ENCODE measurements at regions not wholly inside any gene's neighbourhood (a gene's known extent, or its start where the extent isn't known, plus 50 kb on each side); places are given as distances from the start of the nearest gene placed in this dataset.
A peak's percentile ranks its signal among the peaks of the same experiment; 100 is the strongest.

DNA sequence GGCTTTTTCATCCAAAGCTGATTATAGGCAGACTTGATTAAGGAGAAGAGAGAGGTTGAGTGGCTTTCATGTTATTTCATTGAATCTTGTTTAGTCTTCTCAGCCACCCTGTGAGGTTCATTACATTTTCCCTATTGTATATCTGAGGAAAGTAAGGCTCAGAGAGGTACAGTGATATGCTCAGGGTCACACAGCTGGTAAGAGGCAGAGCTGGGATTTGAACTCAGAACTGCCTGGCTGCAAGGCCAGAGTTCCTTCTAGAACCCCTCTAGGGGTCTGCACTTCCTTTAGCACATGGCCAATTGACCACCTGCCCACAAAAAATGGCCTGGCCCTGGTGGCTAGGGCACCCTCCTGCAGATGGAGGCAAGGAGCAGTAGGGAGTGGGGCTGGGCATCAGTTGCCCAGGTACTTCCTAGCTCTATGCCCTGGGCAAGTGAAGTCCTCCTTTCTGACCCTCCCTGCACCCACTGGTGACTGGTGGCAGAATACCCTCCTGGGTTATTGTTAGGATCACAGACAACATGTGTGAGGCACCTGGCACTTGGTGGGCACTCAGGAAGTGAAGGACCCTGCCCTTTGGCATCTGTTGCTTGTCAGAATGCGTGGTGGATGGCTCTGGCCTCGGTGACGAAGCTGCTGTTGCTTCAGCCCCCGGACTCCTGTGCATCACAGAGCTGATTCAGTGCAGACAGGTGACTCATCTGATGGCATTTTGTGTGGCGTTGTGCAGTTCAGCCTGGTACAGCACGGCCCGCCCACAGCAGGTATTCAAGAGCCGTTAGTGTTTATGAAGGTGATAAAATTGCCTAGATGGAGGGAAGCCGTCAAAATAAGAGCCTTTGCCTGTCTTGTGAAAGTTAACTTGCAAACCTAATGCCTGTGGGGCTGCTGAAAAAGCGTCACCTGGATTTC, 115.8 kb downstream of the SLC25A47 start:
- peak; percentile 31 for DNase-seq (ENCODE audit: low read depth)

DNA sequence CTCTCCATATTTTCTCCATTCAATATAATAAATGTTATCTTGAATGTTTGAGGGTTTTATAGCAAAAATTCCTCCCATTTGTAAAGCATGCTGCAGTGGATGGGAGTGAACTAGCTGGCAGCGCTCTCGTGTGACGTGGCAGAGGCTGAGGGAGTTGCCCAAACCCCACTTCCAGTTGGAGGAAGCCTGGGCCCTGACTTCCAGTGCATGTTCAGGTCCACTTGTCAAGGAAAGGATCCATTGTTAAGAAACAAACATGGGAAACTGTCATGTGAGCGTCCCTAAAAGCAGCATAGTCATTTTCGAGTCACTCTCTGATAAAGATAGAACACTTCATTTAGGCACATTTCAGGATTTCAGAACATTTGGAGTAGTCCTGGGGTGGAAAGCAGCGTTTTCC, 116.6 kb downstream of the SLC25A47 start:
- DNase-seq (ENCODE audit: low read depth), result no peak

DNA sequence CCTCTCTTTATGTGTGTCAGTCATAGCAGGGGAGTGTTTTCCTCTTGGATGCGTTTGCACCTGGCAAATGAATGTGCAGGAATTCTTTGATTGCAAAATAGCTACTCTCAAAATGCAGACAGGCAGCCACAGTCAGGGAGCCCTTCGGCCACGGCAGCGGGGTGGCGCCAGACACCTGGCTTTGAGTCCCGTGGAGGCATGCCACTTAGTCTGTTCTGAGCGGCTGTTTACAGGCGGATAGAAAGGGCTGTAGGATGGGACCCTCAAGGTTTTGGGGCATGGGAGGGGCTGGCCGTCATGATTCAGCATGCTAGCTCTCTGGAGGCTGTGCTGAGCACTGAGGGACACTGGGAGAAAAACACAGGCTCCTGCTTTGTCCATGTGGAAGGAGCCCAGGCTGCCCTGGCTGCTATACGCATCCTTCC, 117.1 kb downstream of the SLC25A47 start:
- peak; percentile 38 for DNase-seq (ENCODE audit: low read depth)

- DNase-seq (ENCODE audit: low read depth), result no peak
Observed at GRCh38 chr14:100440758-100441203, 117.6 kb downstream of the SLC25A47 start.

DNA sequence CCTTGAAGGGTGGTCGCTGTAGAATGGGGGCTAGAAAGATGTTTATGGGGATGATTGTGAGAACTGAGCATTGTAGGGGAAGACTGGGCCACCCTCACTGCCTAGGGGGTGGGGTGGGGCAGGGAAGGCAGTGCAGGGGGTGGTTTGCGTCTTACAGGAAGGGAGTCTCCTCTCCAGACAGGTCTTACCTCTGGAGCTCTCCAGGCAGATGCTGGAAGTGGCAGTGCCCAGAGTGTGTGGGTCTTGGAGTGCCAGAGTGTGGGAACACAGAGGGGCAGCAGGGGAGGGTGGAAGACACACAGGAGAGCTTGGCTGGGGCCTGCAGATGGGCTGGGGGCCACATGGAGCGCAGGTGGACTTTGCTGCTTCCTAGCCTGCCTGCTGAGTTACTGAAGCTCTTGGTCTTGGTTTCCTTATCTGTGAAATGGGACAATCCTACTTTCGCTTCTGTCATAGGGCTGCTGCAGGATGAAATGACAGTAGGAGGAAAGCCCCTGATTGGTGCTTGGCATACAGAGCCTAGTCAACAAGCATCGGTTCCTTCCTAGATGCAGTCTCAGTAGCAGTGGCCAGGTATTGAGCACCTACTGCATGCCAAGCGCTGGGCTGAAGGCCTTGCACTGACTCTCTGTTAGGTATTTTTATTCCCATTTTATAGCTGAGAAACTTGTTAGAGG, 118.3 kb downstream of the SLC25A47 start:
- DNase-seq (ENCODE audit: low read depth), result no peak

DNA sequence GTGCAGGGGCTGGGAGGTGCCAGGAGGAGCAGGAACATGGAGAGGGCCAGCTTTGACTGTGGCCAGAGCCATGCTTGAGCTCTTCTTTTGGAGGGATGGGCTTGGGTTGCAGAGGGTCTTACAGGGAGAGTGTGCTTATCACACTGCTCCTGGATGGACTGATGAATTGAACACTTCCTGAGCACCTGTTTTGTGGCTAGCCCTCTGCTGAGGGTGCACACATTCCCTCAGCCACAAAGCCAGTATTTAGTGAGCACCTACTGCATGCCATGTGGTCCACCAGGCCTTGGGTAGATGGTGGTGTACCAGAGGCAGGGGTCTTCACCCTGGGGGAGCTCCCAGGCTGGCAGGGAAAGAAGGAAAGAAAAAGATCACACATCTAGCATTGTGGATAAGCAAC, 118.9 kb downstream of the SLC25A47 start:
- no peak for DNase-seq (ENCODE audit: low read depth)

DNA sequence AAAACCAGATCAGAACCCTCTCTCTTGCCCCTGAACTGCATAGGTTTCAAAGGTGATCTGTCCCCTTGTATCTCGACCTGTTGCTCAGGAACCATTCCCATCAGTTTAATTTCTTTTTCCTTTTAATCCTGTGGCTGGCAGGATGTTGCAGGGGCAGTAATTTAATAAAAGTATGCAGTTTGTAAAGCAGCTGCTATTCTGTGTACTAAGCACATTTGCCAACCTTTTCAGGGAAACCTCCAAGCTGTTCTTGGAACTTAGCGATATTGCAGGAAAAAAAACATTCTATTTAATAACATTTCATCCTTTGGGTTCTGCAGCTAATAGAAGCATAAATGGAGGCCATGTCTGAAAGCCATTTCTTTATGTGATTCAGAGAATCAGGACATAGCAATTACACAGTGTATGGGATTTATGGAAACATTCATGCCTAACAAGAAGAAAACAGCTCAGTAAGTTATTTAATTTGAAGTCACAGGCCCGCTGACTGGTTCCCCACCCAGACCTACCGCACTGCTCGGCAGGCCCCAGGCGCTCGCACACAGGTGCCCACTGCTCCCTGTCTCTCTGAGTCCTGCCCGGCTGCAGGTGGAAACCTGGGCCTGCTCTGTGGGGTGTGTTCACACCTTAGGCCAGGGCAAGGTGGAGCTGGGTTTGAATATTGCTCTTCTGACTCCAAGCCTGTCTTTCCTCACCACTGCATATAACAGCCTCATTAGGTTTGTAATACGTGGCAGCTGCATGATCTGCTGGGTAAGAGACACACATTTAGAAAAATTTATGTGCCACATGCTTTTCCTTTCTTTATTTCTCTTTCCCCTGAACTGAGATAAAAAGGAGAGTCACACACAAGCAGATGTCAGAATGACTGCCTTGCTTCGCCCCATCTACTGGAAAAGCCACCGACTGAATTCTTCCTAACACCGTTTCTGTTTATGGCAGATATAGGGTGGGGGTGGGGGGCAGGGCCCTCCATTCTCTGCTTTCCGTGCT, 119.7 kb downstream of the SLC25A47 start:
- DNase-seq (ENCODE audit: low read depth), result no peak

DNA sequence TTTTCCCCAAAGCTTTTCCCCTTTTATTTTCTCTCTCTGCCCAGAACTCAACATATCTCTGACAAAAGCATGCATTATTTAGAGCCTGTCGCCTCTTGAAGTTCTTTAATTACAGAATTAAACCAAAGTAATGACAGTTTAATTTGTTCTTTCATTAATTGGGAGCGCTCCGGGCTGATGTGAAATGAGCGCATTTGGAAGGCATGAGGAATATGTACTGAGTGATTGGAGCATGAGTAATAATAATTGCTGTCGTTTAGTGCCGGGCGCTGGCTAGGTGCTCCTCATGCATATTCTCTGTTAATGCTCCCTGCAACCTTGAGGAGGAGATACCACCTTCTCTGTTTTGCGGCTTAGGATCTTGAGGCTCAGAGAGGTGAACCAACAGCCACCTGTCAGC, 120.5 kb downstream of the SLC25A47 start:
- no peak for DNase-seq (ENCODE audit: low read depth)

DNA sequence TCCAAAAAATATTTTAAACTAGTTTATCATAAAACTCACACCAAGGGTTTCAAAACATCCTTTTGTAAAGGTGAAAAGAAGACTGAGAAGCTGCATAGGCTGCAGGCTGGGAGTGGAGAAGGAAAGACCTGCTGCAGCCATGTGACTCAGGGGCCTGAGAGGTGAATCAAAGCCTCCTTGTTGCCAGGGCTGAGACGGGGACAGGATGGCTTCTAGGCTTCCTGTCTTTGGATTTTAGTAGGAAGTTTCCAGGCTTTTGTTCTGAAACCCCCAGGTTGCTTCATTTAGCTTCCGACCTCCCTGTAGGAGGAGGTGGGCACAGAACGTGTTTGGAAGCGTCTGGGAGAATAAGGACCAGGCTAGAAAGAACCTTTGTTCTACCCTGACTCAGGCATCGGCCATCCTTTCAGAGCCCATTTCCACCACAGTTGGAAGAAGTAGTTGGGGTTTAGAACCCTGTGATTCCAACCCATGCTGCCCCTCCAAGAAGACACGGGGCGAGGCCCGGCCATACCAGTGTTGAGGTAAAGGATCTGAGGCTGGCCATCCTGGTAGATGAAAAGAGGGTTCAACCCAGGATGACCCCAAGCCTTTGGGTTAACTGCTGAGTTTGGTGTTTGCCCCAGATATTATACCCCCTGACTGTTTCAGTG, 122.4 kb downstream of the SLC25A47 start:
- no peak for DNase-seq (ENCODE audit: low read depth)

GRCh38 chr14:100446572-100446971, 123.4 kb downstream of the SLC25A47 start:
- no peak for DNase-seq (ENCODE audit: low read depth)

DNA sequence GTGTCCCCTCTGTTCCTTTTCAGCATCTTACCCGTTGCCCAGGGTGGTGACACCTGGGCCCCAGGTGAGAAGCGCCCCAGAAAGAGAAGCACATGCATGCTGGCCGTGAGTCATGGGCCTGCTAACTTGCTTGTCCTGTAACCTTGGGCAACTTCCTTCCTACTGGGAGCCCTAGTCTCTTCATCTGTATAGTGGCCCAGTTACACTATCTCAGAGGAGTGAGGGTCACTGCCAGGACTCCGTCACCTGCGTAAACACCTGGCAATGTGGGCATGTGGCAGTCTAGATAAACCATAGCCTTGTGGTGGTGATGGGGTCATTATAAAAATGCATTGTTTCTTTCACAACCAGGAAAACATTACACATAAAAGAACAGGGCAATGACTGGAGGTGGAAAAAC, 125.2 kb downstream of the SLC25A47 start:
- no peak for DNase-seq (ENCODE audit: low read depth)

GRCh38 chr14:100449225-100449987, 126.3 kb downstream of the SLC25A47 start:
- DNase-seq (ENCODE audit: low read depth), result no peak

GRCh38 chr14:100450049-100450448, 126.9 kb downstream of the SLC25A47 start:
- no peak for DNase-seq (ENCODE audit: low read depth)

- no peak for DNase-seq (ENCODE audit: low read depth)
Observed at GRCh38 chr14:100450736-100451135, 127.6 kb downstream of the SLC25A47 start.

- no peak for DNase-seq (ENCODE audit: low read depth)
Observed at GRCh38 chr14:100451264-100451663, 128.1 kb downstream of the SLC25A47 start.

GRCh38 chr14:100453930-100454329, 130.8 kb downstream of the SLC25A47 start:
- no peak for DNase-seq (ENCODE audit: low read depth)

DNA sequence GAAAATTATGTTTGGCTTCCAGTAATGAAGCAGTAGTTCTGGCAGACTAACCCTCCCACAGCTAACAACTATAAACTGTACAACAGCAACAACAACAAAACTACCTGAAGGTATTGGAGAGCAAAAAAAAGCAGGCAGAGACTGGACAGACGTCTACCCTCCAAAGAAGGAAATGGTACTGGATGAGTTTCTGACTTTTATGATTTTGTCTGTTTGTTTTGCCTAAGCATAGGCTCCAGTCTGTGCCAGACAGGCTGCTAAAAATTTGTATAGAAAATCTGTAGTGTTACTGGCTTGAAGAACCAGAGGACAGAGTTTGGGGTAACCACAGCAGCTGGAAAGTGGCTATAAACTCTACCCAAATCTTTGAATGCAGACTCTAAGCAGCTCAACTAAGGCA, 131.3 kb downstream of the SLC25A47 start:
- DNase-seq (ENCODE audit: low read depth), result no peak

DNA sequence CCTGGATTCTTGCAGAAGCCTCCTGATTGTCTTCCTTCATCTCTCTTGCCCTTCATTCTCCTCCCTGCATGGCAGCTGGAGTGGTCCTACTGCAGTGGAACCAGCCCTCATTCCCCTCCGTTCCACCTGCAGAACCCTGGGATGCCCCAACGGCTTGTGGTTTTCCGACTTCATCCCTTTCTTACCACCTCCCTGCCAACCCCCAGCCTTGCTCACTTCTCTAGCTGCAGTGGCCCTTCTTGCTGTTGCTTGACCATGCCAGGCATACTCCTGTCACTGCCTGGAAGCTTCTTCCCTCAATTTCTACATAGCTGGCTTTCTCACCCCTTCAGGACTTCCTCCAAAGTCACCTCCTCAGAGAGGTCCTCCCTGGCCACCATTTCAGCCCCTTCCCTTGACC, 123.3 kb downstream of the BEGAIN start:
- no peak for DNase-seq (ENCODE audit: low read depth)

- no peak for DNase-seq (ENCODE audit: low read depth)
Observed at GRCh38 chr14:100466111-100466856, 120.9 kb downstream of the BEGAIN start.

Data from stromal cell of bone marrow (primary cell).